GM18499 (cell line): ENCODE measurements at regions not wholly inside any gene's neighbourhood (a gene's known extent, or its start where the extent isn't known, plus 50 kb on each side); places are given as distances from the start of the nearest gene placed in this dataset.
"Not testable (repeated sequence)": the region's sequence is repeated elsewhere in the genome, so short reads cannot be mapped to it uniquely, and the experiment has no call there.

ENCODE experiments used
- ATAC-seq: cut with Tn5 transposase; IDR thresholded peaks from one replicate; pipeline ENCODE4 v1.9.1; 2021; ENCODE audit warnings: moderate number of reproducible peaks; ENCODE audit not compliant: insufficient read depth, unreplicated experiment

- ATAC-seq: no peak
These were observed 89.7 kb upstream of the PPARGC1A start for GRCh38 chr4:23979534-23979933.

- ATAC-seq: no peak
These were observed 88.2 kb upstream of the PPARGC1A start for GRCh38 chr4:23978002-23978401.

- no peak for ATAC-seq
These were observed 86.6 kb upstream of the PPARGC1A start for GRCh38 chr4:23976423-23976822.

- ATAC-seq: no peak
These were observed 83.5 kb upstream of the PPARGC1A start for GRCh38 chr4:23973308-23973855.

- no peak for ATAC-seq
These were observed 83.0 kb upstream of the PPARGC1A start for GRCh38 chr4:23972805-23973204.

GRCh38 chr4:23972187-23972586 lies 82.3 kb upstream of the PPARGC1A start:
- no peak for ATAC-seq

- no peak for ATAC-seq
These were observed 80.5 kb upstream of the PPARGC1A start for GRCh38 chr4:23970201-23970850.

- ATAC-seq: no peak
These were observed 79.8 kb upstream of the PPARGC1A start for GRCh38 chr4:23969635-23970145.

- no peak for ATAC-seq
These were observed 77.4 kb upstream of the PPARGC1A start for GRCh38 chr4:23967281-23967680.

GRCh38 chr4:23966725-23967124 lies 76.9 kb upstream of the PPARGC1A start:
- no peak for ATAC-seq

GRCh38 chr4:23962462-23962861 lies 72.6 kb upstream of the PPARGC1A start:
- no peak for ATAC-seq

GRCh38 chr4:23961395-23961794 lies 71.5 kb upstream of the PPARGC1A start:
- not testable (repeated sequence) for ATAC-seq

GRCh38 chr4:23959396-23960148 lies 69.7 kb upstream of the PPARGC1A start:
- no peak for ATAC-seq

GRCh38 chr4:23958749-23959148 lies 68.9 kb upstream of the PPARGC1A start:
- no peak for ATAC-seq

GRCh38 chr4:23957465-23957864 lies 67.6 kb upstream of the PPARGC1A start:
- no peak for ATAC-seq

GRCh38 chr4:23956601-23957364 lies 66.9 kb upstream of the PPARGC1A start:
- ATAC-seq: no peak

GRCh38 chr4:23952258-23952657 lies 62.4 kb upstream of the PPARGC1A start:
- ATAC-seq: no peak

- no peak for ATAC-seq
These were observed 58.0 kb upstream of the PPARGC1A start for GRCh38 chr4:23947826-23948225.

GRCh38 chr4:23946299-23946698 lies 56.5 kb upstream of the PPARGC1A start:
- no peak for ATAC-seq

- no peak for ATAC-seq
These were observed 55.7 kb upstream of the PPARGC1A start for GRCh38 chr4:23945451-23946017.
